ENCODE measurements at regions not wholly inside any gene's neighbourhood (a gene's known extent, or its start where the extent isn't known, plus 50 kb on each side); places are given as distances from the start of the nearest gene placed in this dataset.

DNA sequence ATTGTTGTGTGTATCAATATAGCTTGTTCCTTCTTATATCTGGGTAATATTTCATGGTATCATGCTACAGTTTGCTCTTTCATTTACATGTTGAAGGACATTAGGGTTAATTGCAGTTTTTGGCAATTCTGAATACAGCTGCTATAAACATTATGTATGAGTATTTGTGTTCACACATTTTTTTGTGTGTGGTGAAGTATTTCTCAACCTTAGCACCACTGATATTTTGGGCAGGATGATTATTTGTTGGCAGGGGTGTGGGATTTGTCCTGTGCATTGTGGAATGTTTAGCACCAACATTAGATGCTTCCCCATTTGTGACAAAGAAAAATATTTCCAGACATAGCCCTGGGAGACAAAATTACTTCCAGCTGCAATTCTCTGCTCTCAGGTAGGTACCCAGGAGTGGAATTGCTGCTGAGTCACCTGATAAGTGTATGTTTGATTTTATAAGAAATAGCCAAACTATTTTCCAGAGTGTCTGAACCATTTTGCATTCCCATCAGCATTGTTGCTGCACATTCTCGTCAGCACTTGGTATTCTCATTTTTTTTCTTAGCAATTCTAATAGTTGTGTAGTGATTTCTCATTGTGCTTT lies 128.2 kb downstream of the SNX19 start:
- Mint-ChIP-seq H3K27me3 (ENCODE audit: low read depth) (no peaks in the 10 kb centered on the region), H3K4me1 (peaks cover 13% of the 10 kb centered on the region), H3K9me3 (peaks cover 16% of the 10 kb centered on the region), H3K27ac (ENCODE audit: unreplicated experiment) (no peak overlapping the region), H3K4me3 (no peak overlapping the region), H3K36me3 (ENCODE audit: low read depth) (peaks cover 4% of the 10 kb centered on the region)
- DNase-seq (ENCODE audit: low read depth, low spot score): no peak
- TF ChIP-seq CTCF (conservative IDR thresholded peaks at IDR 0.05): no peak

DNA sequence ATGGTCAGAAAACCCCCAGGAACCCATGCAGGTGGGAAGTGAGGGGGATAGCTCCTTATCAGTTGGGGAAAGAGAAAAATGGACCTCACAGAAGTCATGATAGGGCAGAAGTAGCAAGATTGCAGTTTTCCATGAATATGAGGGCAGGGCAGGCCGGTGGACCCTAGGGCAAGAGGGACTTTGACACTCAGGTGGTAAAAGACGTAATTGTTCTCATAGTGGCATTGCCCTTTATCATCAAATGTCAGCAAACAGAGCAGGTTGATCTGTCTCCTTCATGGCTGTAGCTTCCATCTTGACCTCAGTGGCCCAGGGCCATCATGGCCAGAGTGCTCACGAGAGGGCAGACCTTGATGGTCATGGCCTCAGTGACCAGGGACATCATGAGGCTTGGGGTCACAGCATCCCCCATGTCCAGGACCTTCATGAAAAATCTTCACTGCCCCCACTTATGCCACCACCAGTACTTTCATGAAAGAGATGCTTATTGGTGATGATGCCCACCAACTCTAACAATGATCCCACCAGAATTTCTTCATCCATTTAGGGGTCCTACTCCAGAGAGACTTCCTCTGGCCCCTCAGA lies 127.1 kb downstream of the SNX19 start:
- Mint-ChIP-seq H3K4me1 (peaks cover 13% of the 10 kb centered on the region), H3K36me3 (ENCODE audit: low read depth) (peaks cover 4% of the 10 kb centered on the region), H3K27me3 (ENCODE audit: low read depth) (no peaks in the 10 kb centered on the region), H3K4me3 (no peak overlapping the region), H3K9me3 (peaks cover 16% of the 10 kb centered on the region), H3K27ac (ENCODE audit: unreplicated experiment) (no peak overlapping the region)
- no peak for TF ChIP-seq CTCF (conservative IDR thresholded peaks at IDR 0.05)
- no peak for DNase-seq (ENCODE audit: low read depth, low spot score)

- Mint-ChIP-seq H3K4me1 (peaks cover 7% of the 10 kb centered on the region), H3K4me3 (no peak overlapping the region), H3K36me3 (ENCODE audit: low read depth) (peaks cover 4% of the 10 kb centered on the region), H3K27me3 (ENCODE audit: low read depth) (no peaks in the 10 kb centered on the region), H3K27ac (ENCODE audit: unreplicated experiment) (no peak overlapping the region), H3K9me3 (peaks cover 11% of the 10 kb centered on the region)
- DNase-seq (ENCODE audit: low read depth, low spot score): no peak
- no peak for TF ChIP-seq CTCF (conservative IDR thresholded peaks at IDR 0.05)
Observed at GRCh38 chr11:130790689-130791088, 125.6 kb downstream of the SNX19 start.

- Mint-ChIP-seq H3K27me3 (ENCODE audit: low read depth) (no peaks in the 10 kb centered on the region), H3K9me3 (peaks cover 11% of the 10 kb centered on the region), H3K4me3 (no peak overlapping the region), H3K36me3 (ENCODE audit: low read depth) (peaks cover 4% of the 10 kb centered on the region), H3K27ac (ENCODE audit: unreplicated experiment) (no peak overlapping the region), H3K4me1 (no peaks in the 10 kb centered on the region)
- DNase-seq (ENCODE audit: low read depth, low spot score): no peak
- TF ChIP-seq CTCF (conservative IDR thresholded peaks at IDR 0.05): no peak
Observed at GRCh38 chr11:130792772-130793171, 123.5 kb downstream of the SNX19 start.

- no peak overlapping the region for H3K27ac Mint-ChIP-seq (ENCODE audit: unreplicated experiment)
- DNase-seq (ENCODE audit: low read depth, low spot score): no peak
- no peaks in the 10 kb centered on the region for H3K27me3 Mint-ChIP-seq (ENCODE audit: low read depth)
- no peak for TF ChIP-seq CTCF (conservative IDR thresholded peaks at IDR 0.05)
- no peak overlapping the region for H3K4me3 Mint-ChIP-seq
- no peaks in the 10 kb centered on the region for H3K4me1 Mint-ChIP-seq
- H3K36me3 Mint-ChIP-seq (ENCODE audit: low read depth): peaks cover 4% of the 10 kb centered on the region
- H3K9me3 Mint-ChIP-seq: peaks cover 8% of the 10 kb centered on the region
Observed at GRCh38 chr11:130796828-130797227, 119.5 kb downstream of the SNX19 start.
